ENCODE measurements at regions not wholly inside any gene's neighbourhood (a gene's known extent, or its start where the extent isn't known, plus 50 kb on each side); places are given as distances from the start of the nearest gene placed in this dataset.

DNA sequence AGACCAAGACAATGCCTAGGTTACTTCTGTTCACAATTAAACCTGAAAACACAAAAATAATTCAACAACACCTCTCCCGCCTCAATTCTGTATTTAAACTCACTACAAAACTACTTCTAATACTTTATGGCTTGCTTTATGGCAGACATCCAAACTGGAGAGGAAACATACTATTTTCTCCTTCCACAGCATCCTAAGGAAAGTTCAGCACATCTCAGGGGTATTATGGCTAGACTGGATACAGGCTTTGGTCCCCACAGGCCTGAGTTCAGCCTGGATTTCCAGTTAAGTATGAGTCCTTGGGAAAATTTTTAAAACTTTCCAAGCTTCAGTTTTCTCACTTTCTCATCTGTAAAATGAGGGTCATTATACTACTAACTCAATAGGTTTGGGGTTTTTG is 480.2 kb downstream of the CAAP1 start:
- no peak overlapping the region for H3K4me3 Mint-ChIP-seq (ENCODE audit: unreplicated experiment)
- H3K27ac Mint-ChIP-seq (ENCODE audit: low read depth, unreplicated experiment) = no peak overlapping the region
- BruUV-seq (replicated peaks) = no TSS peak
- no peak for DNase-seq (ENCODE audit: unreplicated experiment)
- H3K27me3 Mint-ChIP-seq (ENCODE audit: insufficient read depth, unreplicated experiment) = no peaks in the 10 kb centered on the region
- peaks cover 8% of the 10 kb centered on the region for H3K9me3 Mint-ChIP-seq (ENCODE audit: unreplicated experiment)
- H3K4me1 Mint-ChIP-seq (ENCODE audit: insufficient read depth, unreplicated experiment) = no peaks in the 10 kb centered on the region
- no peaks in the 10 kb centered on the region for H3K36me3 Mint-ChIP-seq (ENCODE audit: insufficient read depth, unreplicated experiment)
- TF ChIP-seq, protein P1, sequence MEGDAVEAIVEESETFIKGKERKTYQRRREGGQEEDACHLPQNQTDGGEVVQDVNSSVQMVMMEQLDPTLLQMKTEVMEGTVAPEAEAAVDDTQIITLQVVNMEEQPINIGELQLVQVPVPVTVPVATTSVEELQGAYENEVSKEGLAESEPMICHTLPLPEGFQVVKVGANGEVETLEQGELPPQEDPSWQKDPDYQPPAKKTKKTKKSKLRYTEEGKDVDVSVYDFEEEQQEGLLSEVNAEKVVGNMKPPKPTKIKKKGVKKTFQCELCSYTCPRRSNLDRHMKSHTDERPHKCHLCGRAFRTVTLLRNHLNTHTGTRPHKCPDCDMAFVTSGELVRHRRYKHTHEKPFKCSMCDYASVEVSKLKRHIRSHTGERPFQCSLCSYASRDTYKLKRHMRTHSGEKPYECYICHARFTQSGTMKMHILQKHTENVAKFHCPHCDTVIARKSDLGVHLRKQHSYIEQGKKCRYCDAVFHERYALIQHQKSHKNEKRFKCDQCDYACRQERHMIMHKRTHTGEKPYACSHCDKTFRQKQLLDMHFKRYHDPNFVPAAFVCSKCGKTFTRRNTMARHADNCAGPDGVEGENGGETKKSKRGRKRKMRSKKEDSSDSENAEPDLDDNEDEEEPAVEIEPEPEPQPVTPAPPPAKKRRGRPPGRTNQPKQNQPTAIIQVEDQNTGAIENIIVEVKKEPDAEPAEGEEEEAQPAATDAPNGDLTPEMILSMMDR (IDR thresholded peaks at IDR 0.05; ENCODE audit: unreplicated experiment) = no peak
- intact Hi-C loops (cut with micrococcal nuclease) = no loop called here
- ChIA-PET POLR2A (no interaction called here), CTCF (no interaction called here)

DNA sequence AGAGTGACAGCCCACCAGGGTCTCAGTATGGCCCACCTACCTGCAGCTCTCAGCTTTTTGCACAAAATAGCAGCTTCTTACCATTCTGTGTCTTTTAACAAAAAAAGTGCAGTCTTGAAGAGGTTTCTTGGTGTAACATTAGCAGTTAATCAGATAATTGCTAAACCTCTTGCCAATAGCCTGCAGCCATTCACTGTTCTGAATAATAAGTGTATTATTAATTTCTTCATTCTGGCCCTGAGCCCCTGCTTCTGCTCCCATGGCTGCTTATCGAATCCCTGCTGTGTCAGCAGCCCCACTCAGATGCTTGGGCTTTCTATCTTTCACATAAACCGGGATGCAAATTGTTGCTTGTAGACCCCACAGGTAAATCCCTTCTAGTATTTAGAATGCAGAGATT is 485.9 kb downstream of the CAAP1 start:
- intact Hi-C loops (cut with micrococcal nuclease) = no loop called here
- Mint-ChIP-seq H3K36me3 (ENCODE audit: insufficient read depth, unreplicated experiment) (no peaks in the 10 kb centered on the region), H3K27me3 (ENCODE audit: insufficient read depth, unreplicated experiment) (peaks cover 18% of the 10 kb centered on the region), H3K4me3 (ENCODE audit: unreplicated experiment) (no peak overlapping the region), H3K4me1 (ENCODE audit: insufficient read depth, unreplicated experiment) (no peaks in the 10 kb centered on the region), H3K27ac (ENCODE audit: low read depth, unreplicated experiment) (no peak overlapping the region), H3K9me3 (ENCODE audit: unreplicated experiment) (peaks cover 8% of the 10 kb centered on the region)
- no TSS peak for BruUV-seq (replicated peaks)
- TF ChIP-seq, protein P1 (IDR thresholded peaks at IDR 0.05; ENCODE audit: unreplicated experiment) = no peak
- DNase-seq (ENCODE audit: unreplicated experiment) = no peak
- POLR2A ChIA-PET = no interaction called here
- CTCF ChIA-PET = no interaction called here

DNA sequence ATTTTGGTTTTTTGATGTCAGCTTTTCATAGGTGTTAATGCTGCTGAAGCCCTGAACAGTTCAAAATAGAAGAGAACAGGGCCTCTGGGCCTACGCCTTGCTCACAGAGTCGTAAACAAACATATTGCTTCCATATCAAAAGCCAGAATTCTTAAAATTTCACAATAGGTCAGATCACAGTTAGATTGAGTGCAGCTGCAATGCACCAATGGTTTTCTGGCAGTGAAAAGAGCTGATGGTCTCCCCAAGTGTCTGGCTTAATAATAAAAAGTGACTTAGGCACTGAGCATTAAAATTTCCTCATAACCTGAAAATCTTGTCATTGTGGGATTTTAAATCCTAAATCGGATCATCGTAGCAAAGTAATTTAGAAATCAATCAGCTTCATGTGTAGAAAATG is 493.0 kb downstream of the CAAP1 start:
- Mint-ChIP-seq H3K27me3 (ENCODE audit: insufficient read depth, unreplicated experiment) (no peaks in the 10 kb centered on the region), H3K36me3 (ENCODE audit: insufficient read depth, unreplicated experiment) (no peaks in the 10 kb centered on the region), H3K4me3 (ENCODE audit: unreplicated experiment) (no peak overlapping the region), H3K4me1 (ENCODE audit: insufficient read depth, unreplicated experiment) (no peaks in the 10 kb centered on the region), H3K9me3 (ENCODE audit: unreplicated experiment) (no peaks in the 10 kb centered on the region), H3K27ac (ENCODE audit: low read depth, unreplicated experiment) (no peak overlapping the region)
- no peak for DNase-seq (ENCODE audit: unreplicated experiment)
- TF ChIP-seq, protein P1 (IDR thresholded peaks at IDR 0.05; ENCODE audit: unreplicated experiment) = no peak
- POLR2A ChIA-PET = no interaction called here
- intact Hi-C loops (cut with micrococcal nuclease) = no loop called here
- CTCF ChIA-PET = no interaction called here
- no TSS peak for BruUV-seq (replicated peaks)

DNA sequence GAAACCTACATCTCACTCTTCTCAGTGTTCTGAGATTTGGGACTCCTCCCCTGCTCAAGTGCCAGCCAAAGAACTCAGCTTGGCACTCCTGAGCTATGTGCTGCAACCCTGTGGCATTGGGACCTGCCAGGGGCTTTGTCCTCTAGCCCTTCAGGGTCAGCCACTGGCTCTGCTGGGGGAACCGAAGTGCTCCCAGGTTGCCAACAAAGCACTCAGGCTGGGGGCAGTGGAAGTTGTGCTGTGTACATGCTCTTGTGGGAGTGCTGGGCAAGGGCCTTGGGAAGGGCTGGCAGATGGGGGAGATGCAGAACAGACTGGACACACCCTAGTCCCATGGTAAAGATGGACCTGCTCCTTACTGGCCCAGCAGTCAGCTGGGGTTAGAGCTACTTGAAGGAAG is 498.6 kb downstream of the CAAP1 start:
- H3K27ac Mint-ChIP-seq (ENCODE audit: low read depth, unreplicated experiment) = no peak overlapping the region
- H3K4me3 Mint-ChIP-seq (ENCODE audit: unreplicated experiment) = no peak overlapping the region
- ChIA-PET POLR2A (no interaction called here), CTCF (no interaction called here)
- H3K4me1 Mint-ChIP-seq (ENCODE audit: insufficient read depth, unreplicated experiment) = no peaks in the 10 kb centered on the region
- no peaks in the 10 kb centered on the region for H3K36me3 Mint-ChIP-seq (ENCODE audit: insufficient read depth, unreplicated experiment)
- H3K27me3 Mint-ChIP-seq (ENCODE audit: insufficient read depth, unreplicated experiment) = no peaks in the 10 kb centered on the region
- TF ChIP-seq, protein P1 (IDR thresholded peaks at IDR 0.05; ENCODE audit: unreplicated experiment) = no peak
- no TSS peak for BruUV-seq (replicated peaks)
- no peak for DNase-seq (ENCODE audit: unreplicated experiment)
- H3K9me3 Mint-ChIP-seq (ENCODE audit: unreplicated experiment) = no peaks in the 10 kb centered on the region
- intact Hi-C loops (cut with micrococcal nuclease) = no loop called here

Measured in MCF 10A (cell line).